GM20000 (cell line): ENCODE measurements at regions not wholly inside any gene's neighbourhood (a gene's known extent, or its start where the extent isn't known, plus 50 kb on each side); places are given as distances from the start of the nearest gene placed in this dataset.
A peak's percentile ranks its signal among the peaks of the same experiment; 100 is the strongest.
"Not testable (repeated sequence)": the region's sequence is repeated elsewhere in the genome, so short reads cannot be mapped to it uniquely, and the experiment has no call there.

Experiments
- DNase-seq: peaks from one replicate; pipeline ENCODE4 v3.0.0; 2012; ENCODE audit warnings: low spot score
- TF ChIP-seq, protein P1 (sequence below): IDR thresholded peaks from 2 replicates; pipeline ENCODE4 v1.5.1; 2012; ENCODE audit warnings: mild to moderate bottlenecking, control low read depth; ENCODE audit errors: extremely low read depth, missing control alignments

DNA sequence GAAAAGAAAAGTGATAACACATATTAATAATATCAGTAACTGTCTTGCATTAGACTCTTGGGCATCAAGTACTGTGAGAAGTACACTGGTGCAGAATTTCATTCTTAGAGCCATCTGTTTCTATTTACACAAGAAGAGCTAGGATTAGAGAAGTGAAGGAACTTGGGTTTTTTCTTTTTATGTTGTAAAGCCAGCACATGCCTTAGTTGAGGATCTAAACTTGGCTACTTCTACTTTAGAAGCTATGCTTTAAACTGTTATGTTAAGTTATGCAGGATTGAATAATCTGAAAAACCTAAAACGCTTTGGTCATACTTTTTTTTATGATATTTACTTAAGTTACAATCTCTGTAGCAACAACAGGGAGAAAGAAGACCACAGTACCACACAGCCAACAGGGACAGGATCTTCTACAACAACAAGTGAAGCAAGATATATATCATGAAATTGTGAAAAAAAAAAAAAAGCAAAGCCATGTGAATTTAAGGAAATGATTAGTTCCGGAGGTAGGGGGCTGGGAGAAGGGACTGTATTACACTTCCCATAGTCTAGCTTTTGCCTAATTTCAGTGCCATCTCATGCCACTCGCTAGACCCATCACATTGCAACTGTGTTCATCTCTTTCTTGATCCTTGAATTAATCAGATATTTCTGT, 305.1 kb upstream of the GOT2 start:
- TF ChIP-seq, protein P1, sequence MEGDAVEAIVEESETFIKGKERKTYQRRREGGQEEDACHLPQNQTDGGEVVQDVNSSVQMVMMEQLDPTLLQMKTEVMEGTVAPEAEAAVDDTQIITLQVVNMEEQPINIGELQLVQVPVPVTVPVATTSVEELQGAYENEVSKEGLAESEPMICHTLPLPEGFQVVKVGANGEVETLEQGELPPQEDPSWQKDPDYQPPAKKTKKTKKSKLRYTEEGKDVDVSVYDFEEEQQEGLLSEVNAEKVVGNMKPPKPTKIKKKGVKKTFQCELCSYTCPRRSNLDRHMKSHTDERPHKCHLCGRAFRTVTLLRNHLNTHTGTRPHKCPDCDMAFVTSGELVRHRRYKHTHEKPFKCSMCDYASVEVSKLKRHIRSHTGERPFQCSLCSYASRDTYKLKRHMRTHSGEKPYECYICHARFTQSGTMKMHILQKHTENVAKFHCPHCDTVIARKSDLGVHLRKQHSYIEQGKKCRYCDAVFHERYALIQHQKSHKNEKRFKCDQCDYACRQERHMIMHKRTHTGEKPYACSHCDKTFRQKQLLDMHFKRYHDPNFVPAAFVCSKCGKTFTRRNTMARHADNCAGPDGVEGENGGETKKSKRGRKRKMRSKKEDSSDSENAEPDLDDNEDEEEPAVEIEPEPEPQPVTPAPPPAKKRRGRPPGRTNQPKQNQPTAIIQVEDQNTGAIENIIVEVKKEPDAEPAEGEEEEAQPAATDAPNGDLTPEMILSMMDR = no peak
- DNase-seq = no peak

DNA sequence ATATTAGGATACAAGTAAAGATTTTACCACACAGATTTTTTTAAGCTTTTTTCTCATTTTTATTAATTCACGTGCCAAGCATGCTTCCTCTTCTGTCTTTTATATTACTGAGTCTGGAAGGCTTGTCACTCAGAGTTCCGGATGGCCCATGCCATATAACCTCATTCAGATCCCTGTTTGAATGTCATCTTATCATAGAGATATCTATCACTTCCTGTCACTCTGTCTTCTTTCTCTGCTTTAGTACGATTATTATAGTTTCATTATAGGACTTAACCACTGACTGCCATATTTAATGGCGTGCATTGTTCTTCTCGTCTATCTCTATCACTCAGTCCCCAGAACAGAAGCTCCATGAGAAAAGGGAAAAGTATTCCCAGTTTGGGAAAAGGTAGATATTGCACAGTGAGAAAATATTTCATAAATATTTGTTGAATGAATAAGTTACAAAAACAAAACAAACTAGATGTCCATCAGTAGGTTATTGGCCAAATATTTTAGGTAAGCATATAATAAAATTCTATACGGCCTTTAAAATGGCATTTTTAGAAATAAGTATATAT, 296.9 kb upstream of the GOT2 start:
- no peak for DNase-seq
- TF ChIP-seq, protein P1 = no peak

DNA sequence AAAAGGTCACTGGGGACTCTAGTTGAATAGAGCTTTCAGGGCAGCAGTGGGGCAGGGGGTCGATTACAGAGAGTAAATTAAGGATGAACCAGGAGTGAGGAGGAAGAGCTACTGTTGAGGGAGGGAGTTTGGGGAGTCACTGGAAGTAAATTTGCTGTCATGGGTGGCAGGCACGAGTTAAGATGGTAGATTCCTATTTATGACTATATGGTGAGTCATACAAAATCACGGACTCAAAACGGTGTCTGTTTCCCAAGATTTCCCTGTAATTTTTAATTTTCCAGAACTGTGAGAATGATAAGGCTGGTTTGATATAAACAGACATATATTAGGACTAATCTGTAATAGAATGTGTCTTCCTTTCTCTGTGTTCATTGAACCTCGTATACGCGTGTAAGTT, 287.6 kb upstream of the GOT2 start:
- no peak for DNase-seq

DNA sequence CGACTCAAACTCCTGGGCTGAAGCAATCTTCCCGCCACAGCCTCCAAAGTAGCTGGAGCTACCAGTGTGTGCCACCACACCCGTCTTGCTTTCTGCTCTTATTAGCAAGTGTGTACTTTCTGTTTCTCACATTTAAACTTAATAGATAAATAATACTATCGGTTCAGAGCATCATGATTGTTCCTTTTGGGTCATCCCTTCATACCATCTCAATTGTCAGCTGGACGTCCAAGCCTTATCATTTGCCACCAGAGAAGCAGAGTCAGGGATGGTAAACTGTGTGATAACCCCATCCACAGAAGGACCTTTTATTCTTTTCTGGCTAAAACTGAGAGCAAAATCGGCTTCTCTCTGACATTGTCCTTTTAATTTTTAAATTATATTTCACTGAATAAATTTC, 279.8 kb upstream of the GOT2 start:
- TF ChIP-seq, protein P1 = no peak
- DNase-seq = no peak

More for the DNA sequence above, 287.6 kb upstream of the GOT2 start:
- TF ChIP-seq, protein P1 = no peak

DNA sequence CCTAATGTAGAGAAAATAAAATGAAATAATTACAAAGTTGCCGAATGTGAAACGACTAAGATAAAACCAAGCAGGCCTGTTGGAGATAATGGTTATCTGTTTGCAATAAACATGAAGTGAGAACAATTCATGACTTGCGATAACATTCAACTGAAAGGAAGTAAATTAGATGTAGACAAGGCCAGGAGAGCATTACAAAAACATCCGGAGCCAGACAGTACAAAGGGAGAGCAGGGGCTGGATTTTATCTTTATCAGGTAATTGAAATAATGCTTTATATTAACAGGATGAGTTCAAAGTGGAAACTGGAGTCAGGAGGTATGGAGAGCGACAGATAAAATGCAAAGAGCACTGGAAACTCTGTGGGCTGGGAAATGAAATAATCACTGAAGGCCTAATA, 265.6 kb upstream of the GOT2 start:
- DNase-seq = no peak
- TF ChIP-seq, protein P1 = no peak

DNA sequence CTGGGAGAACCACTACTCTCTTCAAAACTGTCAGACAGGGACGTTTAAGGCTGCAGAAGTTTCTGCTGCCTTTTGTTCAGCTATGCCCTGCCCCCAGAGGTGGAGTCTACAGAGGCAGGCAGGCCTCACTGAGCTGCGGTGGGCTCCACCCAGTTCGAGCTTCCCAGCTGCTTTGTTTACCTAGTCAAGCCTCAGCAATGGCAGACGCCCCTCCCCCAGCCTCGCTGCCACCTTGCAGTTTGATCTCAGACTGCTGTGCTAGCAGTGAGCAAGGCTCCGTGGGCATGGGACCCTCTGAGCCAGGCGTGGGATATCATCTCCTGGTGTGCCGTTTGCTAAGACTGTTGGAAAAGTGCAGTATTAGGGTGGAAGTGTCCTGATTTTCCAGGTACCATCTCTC, 258.6 kb upstream of the GOT2 start:
- not testable (repeated sequence) for DNase-seq

DNA sequence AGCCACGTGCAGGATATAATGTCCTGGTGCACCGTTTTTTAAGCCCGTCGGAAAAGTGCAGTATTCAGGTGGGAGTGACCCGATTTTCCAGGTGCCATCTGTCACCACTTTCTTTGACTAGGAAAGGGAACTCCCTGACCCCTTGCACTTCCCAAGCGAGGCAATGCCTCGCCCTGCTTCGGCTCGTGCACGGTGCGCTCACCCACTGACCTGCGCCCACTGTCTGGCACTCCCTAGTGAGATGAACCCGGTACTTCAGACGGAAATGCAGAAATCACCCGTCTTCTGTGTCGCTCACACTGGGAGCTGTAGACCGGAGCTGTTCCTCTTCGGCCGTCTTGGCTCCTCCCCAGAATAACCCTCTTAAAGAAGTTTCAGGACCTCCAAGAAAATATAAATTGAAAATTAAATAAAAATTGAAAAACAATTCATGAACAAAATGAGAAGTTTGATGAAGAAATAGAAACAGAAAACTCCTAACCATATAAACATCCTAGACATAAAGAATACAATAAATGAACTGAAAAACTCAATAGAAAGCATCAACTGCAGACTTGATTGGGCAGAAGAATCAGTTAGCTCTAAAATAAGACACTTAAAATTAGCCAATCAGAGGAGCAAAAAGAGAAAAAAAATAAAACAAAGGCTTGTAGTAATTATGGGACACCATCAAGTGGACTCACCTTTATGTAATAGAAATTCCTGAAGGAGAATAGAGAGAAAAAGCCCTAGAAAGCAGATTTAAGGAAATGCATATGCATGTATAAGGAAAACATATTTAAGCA, 249.3 kb upstream of the GOT2 start:
- not testable (repeated sequence) for DNase-seq

DNA sequence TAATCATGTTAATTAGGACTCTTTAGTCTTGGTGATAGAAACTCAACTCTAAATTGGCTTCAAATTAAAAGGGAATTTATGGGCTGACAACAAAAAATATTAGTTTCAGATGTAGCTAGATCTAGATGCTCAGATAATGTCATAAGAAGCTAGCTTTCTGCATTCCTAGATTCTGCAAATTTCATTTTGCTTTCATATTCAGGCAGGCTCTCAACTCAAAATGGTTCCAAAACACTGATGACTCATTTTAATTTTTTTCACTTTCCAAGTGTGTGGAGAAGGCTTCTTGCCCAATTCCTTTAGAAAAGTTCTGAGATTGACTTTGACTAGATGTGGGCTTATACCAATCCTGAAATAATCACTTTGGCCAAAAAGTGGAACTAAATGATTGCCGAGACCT, 236.7 kb upstream of the GOT2 start:
- peak; percentile 10 for DNase-seq
- TF ChIP-seq, protein P1 = no peak
